ENCODE measurements at regions not wholly inside any gene's neighbourhood (a gene's known extent, or its start where the extent isn't known, plus 50 kb on each side); places are given as distances from the start of the nearest gene placed in this dataset.

GRCh38 chr16:19974607-19975006 is 90.0 kb upstream of the GPRC5B start:
- TF ChIP-seq CTCF (IDR thresholded peaks at IDR 0.05) = no peak
- no peak for TF ChIP-seq POLR2A (IDR thresholded peaks at IDR 0.05)
- TF ChIP-seq POLR2AphosphoS5 (IDR thresholded peaks at IDR 0.05) = no peak

Data from breast epithelium (tissue), 3 donors.